HG02943 (cell line): ENCODE measurements at regions not wholly inside any gene's neighbourhood (a gene's known extent, or its start where the extent isn't known, plus 50 kb on each side); places are given as distances from the start of the nearest gene placed in this dataset.
"Not testable (repeated sequence)": the region's sequence is repeated elsewhere in the genome, so short reads cannot be mapped to it uniquely, and the experiment has no call there.

Source experiments
- ATAC-seq: cut with Tn5 transposase; IDR thresholded peaks from one replicate; pipeline ENCODE4 v1.9.1; 2021; ENCODE audit warnings: mild to moderate bottlenecking, low read depth, moderate library complexity; ENCODE audit not compliant: unreplicated experiment

DNA sequence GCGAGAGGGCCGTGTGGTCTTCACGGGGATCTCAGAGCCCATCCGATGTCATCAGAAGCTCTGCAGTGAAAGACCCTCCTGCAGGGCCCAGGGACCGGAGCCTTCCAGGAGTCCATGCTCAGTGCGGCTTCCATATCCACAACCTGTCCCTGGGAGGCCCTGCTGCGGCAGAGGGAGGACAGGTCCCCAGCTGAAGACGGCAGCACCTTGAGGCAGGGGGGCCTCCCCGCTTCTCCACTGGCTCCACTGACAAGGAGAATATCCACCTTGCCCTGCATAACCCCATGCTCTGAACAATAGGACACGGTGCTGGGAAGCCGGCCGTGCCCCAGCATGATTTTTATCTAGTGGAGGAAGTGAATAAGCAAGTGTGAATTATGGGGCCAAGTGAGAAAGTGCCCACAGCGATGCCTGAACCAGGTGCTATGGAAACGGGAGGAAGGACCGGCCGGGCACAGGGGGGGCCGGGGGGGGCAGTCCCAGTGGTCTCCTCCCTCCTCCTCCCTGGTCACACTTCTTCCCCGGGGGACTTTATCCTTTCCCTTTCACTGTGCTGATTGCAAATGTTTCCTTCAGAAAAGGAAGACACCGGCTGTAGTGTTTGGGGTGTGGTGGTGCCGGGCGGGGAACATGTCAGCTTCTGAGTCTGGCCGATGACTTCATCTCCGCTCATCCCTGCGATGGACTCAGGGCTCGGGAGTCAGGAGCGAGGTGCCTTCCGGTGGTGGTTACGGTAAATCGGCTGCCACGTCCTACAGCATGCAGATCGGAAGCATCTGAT is 225.1 kb downstream of the ERMARD start:
- no peak for ATAC-seq

DNA sequence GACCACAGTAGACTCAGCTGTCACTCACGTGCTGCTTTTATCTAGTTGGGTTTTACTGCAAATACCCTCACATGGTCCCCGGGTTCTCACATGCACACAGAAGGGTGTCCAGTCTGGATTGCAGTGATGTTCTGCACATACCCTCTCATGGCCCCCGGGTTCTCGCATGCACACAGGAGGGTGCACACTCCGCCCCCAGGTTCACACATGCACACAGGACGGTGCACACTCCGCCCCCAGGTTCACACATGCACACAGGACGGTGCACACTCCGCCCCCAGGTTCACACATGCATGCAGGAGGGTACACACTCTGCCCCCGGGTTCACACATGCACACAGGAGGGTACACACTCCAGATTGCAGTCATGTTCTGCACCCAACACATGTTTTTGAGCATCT is 224.3 kb downstream of the ERMARD start:
- ATAC-seq = no peak

DNA sequence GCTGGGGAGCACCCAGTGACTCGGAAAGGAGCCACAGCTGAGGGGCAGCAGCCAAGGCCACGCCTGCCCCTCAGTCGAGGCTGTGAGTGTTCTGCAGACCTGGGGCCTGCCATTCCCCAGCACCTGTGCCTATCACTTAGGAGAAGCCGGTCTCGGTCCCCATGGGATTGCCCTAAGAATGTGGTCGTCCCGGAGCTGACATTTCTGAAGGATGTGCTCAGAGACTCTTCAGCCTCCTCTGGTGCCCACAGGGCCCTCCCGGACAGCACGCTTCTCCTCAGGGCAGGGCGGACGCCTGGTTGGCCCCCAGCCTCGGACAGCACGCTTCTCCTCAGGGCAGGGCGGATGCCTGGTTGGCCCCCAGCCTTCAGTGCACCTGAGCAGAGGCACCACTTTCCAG is 223.9 kb downstream of the ERMARD start:
- no peak for ATAC-seq

DNA sequence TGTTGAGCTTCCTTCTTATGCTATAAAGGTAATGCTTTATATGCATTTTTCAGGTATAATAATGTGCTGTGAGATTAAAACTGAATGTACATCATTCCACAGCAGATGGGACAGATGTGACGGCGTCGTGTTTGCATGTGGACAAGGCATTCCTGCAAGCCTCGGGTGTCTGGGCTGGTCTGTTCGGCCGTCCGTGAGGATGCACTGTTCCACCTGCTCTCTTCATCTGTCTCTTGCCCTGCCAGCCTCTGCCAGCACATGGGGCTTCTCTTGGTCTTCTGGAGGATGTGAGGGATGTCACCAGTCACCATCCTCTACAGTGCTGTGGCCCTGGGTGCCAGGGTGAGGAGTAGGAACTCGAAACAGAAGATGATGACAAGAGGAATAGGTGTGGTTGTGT is 223.2 kb downstream of the ERMARD start:
- ATAC-seq = no peak

DNA sequence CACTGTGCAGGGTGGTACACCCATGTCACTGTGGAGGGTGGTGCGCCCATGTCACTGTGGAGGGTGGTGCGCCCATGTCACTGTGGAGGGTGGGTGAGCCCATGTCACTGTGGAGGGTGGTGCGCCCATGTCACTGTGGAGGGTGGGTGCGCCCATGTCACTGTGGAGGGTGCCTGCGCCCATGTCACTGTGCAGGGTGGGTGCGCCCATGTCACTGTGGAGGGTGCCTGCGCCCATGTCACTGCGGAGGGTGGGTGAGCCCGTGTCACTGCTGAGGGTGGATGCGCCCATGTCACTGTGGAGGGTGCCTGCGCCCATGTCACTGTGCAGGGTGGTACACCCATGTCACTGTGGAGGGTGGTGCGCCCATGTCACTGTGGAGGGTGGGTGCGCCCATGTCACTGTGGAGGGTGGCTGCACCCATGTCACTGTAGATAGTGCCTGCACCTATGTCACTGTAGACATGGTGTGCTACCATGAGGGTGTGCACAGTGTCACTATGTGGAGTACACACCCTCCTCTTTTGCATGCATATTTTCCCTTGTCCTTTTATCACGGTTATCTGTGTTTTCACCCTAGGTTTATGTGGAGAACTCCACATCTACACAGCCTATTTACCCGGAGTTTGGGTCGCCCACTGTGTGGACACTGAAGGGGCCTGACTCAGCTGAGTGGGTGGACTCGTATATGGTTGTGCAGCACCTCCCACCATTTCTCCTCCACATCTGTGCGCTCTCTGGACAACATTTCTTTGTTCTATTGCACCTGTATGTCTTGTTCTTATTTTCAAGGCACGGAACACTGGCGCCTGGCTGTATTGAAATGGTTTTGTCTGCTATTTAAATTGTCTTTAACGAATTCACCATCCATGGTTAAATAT is 222.4 kb downstream of the ERMARD start:
- ATAC-seq = not testable (repeated sequence)

DNA sequence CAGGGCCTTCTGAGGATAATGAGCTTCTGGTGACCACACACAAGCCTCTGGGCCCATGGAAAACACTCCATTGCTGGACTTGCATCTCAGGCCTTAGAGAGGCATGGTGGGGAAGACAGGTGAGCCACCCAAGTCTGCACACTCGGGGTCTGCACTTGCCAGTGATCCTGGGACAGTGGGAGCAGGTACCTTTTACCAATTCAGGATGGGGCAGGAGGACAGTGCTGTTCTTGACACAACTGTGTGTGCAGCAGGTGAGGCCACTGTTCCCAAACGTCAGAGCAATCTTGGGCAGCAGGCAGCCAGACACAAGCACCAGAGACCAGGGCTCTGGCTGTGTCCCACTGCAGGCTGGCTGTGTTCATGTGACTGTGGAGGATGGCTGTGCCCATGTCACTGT is 221.3 kb downstream of the ERMARD start:
- ATAC-seq = no peak

DNA sequence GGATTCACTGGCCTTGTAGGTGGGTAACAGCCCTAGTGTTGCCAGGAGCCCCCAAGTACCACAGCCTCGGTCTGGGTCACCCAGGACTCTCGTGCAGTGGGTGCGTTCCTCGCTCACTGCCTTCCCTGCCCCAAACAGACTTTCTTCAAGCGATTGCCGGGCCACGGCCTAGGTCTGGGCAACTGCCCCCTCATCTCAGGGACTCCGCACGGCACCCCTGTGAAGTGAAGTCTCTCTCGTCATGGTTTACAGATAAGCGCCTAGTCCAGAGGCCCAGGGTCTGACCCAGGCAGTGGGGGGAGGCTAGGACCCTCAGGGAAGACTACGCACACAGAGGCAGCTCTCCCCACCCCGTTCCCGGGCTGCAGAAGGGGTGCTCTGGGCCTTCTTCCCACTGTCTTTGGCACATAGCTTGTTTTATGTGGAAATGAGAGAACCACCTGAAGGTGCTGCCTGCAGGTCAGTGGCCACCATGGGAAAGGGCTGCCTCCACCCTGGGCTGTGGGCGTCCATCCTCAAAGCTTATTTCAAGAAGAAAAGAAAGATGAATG is 220.8 kb downstream of the ERMARD start:
- ATAC-seq = no peak

DNA sequence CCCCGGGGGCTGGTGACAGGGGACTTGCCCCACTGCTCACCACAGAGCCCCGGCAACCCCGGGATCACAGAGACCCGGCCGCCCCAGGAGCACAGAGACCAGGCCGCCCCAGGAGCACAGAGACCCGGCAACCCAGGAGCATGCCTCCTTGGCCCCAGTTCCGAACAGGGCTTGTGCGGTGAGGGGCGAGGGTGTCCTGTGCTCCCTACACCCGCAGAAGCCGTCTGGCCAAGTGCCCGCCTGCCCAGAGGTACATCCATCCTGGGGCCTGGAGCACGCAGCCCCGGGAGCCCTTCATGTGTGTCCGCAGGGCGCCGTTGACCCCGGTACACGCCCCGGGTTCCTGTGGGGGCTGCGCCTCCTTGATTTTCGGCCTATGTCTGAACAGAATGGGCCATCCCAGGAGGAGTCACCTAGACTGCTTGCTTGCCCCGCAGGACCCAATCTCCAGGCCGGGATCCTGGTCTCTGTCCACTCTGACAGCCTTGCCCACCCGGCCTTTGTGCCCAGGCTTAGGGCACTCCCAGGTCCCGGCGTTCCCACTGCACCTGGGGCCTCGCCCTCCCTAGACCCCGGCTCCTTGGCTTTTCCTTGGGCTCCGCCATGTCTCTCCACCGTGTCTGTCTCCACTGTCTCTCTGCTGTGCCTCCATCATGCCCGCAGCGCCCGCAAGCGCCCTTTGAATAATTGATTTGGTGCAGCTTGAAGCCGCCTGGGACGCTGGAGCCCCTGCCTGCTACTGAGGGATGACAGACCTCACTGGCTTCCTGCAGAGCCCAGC is 219.8 kb downstream of the ERMARD start:
- no peak for ATAC-seq

DNA sequence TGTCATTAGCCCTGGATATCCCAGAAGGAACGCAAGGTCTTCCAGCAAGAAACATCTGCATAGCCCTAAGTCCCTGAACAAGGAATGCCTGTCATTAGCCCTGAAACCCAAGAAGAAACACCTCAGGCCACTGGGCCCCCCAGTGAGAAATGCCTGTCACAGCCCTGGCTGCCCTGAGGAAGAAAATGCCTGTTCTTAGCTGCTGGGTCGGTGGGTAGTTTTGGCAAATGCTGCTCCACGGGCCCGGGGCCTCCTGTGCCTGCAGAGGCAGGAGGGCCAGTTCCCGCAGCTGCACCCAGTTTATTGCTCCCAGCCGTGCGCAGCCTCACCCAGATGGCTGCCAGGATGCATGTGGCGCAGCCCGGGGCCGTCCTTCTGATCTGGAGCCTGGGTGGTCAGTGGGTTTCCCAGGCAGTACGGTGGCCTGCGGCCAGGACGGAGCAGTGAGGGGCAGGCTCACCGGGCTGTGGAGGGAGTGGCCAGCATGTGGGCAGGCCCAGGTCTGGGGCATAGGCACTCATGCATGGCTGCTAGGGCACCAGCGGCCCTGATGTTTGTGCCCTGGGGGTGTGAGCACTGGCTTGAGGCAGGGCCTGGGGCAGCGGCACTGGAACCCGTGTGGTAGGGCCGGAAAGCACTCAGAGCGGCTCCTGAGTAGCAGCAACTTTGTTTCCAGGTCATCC is 219.0 kb downstream of the ERMARD start:
- no peak for ATAC-seq

DNA sequence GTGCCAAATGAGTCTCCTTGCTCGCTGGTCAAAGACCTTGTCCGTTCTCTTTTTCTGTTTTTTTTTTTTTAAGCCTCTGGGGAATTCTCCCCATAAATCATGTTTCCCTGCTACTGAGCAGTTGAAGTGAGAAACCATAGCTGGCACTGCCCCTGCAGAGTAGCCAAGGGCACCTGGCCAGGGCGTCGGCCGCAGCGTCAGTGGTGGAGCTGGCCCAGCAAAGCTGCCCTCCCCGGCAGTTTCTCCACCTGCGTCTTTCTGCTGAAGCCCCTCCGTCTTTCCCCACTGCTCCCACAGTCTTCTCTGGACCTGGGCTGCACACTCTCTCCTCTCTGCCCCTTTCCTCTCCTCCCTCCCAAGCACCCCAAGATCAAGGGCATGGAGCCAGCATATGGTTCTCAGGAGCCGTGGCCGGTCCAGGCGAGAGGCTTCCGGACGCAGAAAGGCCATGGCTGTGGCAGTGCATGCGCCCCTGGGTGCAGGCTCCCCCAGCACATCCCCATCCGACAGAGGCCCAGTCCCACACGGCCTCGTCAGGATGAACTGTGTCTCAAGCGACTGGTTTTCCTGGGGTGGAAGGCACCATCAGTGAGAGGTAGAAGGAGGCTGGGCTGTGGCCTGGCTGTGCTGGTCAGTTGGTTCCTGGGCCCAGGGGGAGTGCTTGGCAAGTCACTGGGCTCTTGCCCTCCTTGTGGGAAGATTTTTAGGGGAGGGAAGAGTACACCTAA is 218.1 kb downstream of the ERMARD start:
- no peak for ATAC-seq

DNA sequence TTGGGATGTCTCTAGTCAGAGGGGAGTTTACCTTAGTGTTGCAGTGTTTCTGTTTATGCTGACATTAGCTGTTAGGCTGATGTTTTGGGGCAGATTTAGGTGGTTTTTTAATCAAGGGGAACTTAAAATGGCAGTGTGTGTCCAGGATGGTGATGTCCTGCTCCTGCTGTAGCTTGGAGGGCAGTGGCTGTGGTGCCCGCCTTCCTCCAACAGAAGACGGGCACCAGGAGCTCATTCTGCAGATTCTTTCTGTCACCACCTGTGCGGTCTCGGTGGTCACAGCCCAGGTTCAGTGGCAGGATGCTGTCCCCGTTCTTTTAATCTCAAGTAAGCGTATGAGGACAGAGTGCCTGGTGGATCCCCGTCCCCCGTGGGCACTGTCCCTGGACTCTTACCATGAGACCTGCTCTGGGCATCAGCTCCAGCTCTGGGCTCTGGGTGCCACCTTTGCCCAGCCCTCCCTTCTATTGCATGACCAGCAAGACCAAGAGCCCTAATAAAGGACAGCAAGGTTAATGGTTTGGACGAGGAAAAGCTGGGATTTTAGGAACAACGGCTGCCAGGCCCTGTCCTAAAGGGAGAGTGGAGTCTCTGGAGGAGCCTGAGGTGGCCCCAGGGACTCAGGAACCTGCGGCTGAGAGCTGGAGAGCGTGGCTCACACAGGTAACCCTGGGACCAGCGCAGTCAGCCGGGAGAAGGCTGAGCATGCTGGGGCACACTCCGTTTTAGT is 217.3 kb downstream of the ERMARD start:
- ATAC-seq = no peak

DNA sequence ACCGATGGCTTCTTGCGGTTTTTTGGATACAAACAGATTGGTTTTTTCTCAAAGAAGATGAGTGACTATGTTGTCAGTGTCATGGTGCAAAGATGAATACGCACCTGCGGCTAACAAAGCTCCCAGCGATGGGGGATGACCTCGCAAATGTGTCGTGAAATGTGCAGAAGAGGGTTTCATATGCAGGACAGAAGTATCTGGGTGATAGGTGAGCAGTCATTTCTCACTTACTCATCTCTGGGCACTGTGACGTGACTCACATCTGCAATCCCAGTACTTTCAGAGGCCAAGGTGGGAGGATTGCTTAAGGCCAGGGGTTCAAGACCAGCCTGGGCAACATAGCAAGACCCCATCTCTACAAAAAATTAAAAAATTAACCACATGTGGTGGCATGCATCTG is 216.3 kb downstream of the ERMARD start:
- no peak for ATAC-seq

DNA sequence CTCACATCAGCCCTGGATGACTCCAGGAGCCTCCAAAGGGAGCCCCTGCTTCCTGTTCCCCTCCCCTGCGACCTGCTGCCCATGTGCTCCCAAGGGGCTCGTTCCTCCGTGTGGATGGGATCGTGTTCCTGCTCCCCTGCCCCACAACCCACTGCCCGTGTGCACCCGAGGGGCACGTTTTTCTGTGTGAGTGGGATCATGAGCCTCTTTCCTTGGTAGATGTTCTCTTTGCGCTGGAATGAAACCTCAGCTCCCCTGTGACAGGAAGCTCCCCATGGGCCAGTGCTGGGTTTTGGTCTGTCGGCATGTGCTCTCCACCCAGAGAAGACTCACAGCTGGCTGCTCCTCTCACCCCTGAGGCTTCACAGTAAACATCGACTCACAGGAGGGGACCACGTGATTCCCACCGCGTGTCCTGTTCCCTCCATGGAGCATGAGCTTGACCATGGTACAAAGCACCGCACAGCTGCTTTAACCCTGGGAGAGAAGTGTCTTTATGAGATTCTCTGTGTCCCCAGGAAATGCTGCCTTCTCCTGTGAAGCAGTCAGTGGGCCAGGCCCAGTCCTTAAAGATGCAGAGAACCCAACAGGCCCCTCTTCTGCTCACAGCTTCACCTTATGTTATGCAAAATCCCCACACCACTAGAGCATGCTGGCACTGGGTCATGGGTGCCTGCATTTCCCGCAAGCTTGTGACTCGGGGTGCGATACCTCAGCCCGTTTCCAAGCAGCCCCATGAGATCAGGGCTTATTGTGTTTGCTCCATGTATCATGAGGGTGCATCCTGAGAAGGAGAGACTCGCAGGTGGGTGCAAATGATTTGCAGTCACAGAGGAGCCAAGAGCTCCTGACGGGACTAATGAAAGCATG is 215.1 kb downstream of the ERMARD start:
- no peak for ATAC-seq

DNA sequence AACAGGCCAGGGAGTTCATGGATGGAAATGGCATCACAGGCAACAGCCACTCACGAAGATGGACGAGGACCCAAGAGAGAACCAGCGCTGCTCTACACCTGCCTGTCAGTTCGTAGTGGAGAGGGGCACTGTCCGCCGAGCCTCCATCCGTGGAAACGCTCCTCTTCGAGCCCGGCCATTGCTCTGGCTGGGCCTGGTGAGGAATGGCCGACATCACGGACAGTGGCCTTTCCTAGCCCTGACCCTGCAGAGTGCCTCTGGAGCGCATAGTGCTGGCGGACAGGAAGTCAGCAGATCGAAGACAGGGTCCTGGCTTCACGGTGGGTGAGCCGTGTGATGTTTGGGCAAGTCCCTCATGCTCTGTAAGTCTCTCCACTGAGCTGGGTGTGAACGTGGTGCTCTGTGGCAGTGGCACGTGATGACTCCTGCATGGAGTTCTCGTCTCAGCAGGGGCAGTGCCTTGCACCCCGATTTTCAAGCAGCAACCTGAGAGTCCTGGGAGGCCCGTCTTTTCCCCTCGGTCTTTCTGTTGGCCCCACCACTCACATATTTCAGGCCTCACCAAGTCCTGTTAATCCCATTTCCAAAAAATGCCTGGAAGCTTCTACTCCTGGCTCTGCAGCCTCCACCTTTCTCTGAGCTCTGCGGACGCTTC is 214.4 kb downstream of the ERMARD start:
- no peak for ATAC-seq

DNA sequence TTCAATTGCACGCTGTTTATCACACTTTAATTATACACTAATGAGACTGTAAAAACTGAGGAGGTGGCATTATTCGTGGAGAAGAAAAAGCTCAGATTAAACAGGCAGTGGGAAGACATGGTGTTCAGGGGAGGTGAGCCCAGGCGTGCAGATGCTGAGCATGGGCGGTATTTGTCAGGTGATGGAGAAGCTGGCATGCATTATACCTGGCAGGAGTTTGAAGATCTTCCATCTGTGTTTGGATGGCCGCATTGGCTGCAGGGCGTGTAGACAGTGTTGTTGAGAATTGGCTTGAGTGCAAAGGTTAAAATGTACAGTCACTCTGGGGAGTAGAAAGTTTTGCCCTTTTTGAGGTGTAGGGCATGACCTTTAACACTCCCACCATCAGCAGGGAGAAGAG is 213.8 kb downstream of the ERMARD start:
- no peak for ATAC-seq

DNA sequence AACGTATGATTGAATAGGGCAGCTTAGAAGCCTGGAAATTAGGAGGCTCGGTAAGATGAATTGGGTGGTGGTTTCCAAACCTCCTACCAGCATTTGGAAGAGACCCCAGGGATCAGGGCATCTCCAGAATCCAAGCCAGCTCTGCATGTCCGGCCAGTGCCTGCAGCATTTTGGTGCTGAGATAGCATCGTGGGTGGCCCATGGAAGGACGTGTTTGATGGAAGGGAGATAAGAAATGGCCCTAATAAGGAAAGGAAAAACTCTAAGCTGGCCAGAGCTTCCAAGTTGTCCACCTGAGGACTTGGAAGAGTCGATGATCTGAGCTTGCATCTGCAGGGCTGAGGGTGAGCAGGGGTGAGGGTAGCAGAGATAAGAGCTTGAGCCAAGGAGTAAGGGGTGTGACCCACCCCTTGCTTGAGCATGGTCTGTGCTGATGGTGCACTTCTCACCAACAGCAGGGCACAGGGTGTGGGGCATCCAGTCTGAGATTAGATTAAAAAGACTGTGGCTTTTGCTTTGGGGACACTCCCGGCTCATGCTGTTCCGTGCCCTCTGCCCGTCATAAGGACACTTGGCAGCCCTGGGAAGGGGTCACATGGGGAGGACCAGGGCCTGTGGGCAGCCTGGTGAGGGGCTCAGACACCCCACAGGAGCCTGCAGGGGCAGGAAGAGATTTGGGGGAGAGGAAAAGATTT is 213.2 kb downstream of the ERMARD start:
- ATAC-seq = no peak
